Nephron progenitor cell (in vitro differentiated cells): ENCODE measurements at regions not wholly inside any gene's neighbourhood (a gene's known extent, or its start where the extent isn't known, plus 50 kb on each side); places are given as distances from the start of the nearest gene placed in this dataset.

Experiments used
- DNase-seq: peaks from one replicate; pipeline ENCODE4 v3.0.0; 2021
- H3K27ac Mint-ChIP-seq: 2 replicates; pipeline ENCODE4 v1.8.0; 2021; ENCODE audit warnings: mild to moderate bottlenecking, moderate library complexity, mixed read lengths
- H3K27me3 Mint-ChIP-seq: 2 replicates; pipeline ENCODE4 v1.8.0; 2021; ENCODE audit warnings: mild to moderate bottlenecking, low read depth, mixed read lengths; ENCODE audit not compliant: poor library complexity
- H3K36me3 Mint-ChIP-seq: 2 replicates; pipeline ENCODE4 v1.8.0; 2021; ENCODE audit warnings: low read depth, mixed read lengths
- H3K4me1 Mint-ChIP-seq: 2 replicates; pipeline ENCODE4 v1.8.0; 2021; ENCODE audit warnings: mixed read lengths
- H3K4me3 Mint-ChIP-seq: 2 replicates; pipeline ENCODE4 v1.8.0; 2021; ENCODE audit warnings: mild to moderate bottlenecking, moderate library complexity, mixed read lengths
- H3K9me3 Mint-ChIP-seq: 2 replicates; pipeline ENCODE4 v1.8.0; 2021; ENCODE audit warnings: mild to moderate bottlenecking, moderate library complexity, mixed read lengths
- CTCF ChIP-seq: fragments of 200-600 bp; sonication (generic); IDR thresholded peaks from 2 replicates; pipeline ENCODE4 v1.5.0; 2021; ENCODE audit warnings: antibody characterized with exemption

- no peak for DNase-seq
- Mint-ChIP-seq H3K4me3 (no peak overlapping the region), H3K4me1 (no peaks in the 10 kb centered on the region), H3K27ac (no peak overlapping the region), H3K36me3 (no peaks in the 10 kb centered on the region), H3K9me3 (no peaks in the 10 kb centered on the region), H3K27me3 (peaks cover 36% of the 10 kb centered on the region)
- no peak for TF ChIP-seq CTCF
These were observed 1505.8 kb downstream of the TBC1D22A start for GRCh38 chr22:48268293-48268692.

DNA sequence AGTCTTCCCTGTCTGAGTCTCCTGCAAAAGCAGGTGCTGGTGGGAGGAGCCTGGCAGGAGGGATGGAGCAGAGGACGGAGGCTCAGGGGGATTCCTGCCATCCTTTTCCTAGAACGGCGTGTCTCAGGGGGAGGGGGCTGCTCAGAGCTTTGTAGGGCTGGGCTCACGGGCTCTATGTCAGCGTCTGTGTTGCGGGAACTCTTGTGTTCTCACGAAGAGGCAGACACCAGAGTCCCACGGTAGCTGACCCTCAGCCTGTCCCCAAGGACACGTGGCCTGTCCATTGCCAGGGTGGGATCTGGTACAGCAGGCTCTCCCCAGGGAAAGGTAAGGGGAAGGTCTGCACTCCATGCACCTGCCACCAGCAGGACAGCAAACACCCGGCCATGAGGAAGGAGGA lies 1505.2 kb downstream of the TBC1D22A start:
- peaks cover 35% of the 10 kb centered on the region for H3K27me3 Mint-ChIP-seq
- no peaks in the 10 kb centered on the region for H3K9me3 Mint-ChIP-seq
- H3K27ac Mint-ChIP-seq = no peak overlapping the region
- H3K36me3 Mint-ChIP-seq = no peaks in the 10 kb centered on the region
- no peak overlapping the region for H3K4me3 Mint-ChIP-seq
- no peaks in the 10 kb centered on the region for H3K4me1 Mint-ChIP-seq
- no peak for DNase-seq
- no peak for TF ChIP-seq CTCF

DNA sequence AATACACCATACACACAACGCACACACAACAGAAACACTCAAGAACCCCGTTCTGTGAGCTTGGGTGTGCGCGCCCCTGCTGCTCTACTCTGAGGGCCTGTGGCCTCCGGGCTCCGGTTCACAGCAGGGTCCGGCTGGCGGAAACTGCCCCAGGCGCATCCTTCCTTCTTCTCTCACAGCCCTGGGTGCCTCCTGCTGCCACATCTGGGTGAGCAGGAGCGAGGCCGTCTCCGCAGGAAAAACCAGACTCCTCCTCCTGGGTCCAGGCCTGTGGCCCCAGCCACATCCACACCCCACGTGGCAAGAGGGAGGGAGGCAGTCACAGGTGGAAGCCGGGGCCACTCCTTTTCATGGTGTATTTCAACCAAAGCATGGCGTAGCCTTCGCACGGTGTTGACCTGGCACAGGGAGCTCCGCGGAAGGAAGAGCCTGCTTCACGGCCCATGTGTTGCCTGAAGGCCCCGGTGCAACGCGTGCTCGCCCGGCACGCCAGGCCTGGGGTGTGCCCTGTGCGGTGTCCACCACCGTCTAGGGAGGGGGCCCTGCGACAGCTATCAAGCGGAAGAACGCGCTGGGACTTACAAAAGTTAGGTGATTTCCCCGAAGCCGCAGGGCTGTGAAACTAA lies 1502.7 kb downstream of the TBC1D22A start:
- DNase-seq = no peak
- no peak overlapping the region for H3K4me3 Mint-ChIP-seq
- no peak overlapping the region for H3K27ac Mint-ChIP-seq
- H3K36me3 Mint-ChIP-seq = no peaks in the 10 kb centered on the region
- peaks cover 18% of the 10 kb centered on the region for H3K27me3 Mint-ChIP-seq
- H3K4me1 Mint-ChIP-seq = no peaks in the 10 kb centered on the region
- H3K9me3 Mint-ChIP-seq = no peaks in the 10 kb centered on the region
- no peak for TF ChIP-seq CTCF

- H3K27me3 Mint-ChIP-seq = peaks cover 22% of the 10 kb centered on the region
- no peaks in the 10 kb centered on the region for H3K36me3 Mint-ChIP-seq
- H3K9me3 Mint-ChIP-seq = no peaks in the 10 kb centered on the region
- no peak overlapping the region for H3K4me3 Mint-ChIP-seq
- TF ChIP-seq CTCF = no peak
- H3K27ac Mint-ChIP-seq = no peak overlapping the region
- no peaks in the 10 kb centered on the region for H3K4me1 Mint-ChIP-seq
- no peak for DNase-seq
These were observed 1502.1 kb downstream of the TBC1D22A start for GRCh38 chr22:48264586-48264985.

- H3K9me3 Mint-ChIP-seq = no peaks in the 10 kb centered on the region
- no peaks in the 10 kb centered on the region for H3K36me3 Mint-ChIP-seq
- H3K27ac Mint-ChIP-seq = no peak overlapping the region
- no peak for DNase-seq
- TF ChIP-seq CTCF = no peak
- H3K4me3 Mint-ChIP-seq = no peak overlapping the region
- peaks cover 1% of the 10 kb centered on the region for H3K4me1 Mint-ChIP-seq
- H3K27me3 Mint-ChIP-seq = peaks cover 24% of the 10 kb centered on the region
These were observed 1501.4 kb downstream of the TBC1D22A start for GRCh38 chr22:48263791-48264351.

DNA sequence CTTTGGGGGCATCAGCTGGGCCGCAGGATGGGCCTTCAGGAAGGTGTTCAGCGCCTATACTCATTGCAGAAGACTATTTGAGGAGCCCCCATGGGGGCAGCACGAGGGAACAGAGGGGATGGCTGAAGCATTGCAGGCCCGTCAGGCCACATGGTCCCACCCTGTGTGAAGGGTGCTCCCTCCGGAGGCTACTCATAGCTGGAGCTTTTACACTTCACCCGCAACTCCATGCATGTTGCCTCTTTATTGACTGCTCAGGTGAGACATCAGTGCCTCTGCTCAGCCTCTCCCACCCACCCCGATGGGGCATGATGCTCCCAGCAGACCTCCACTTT lies 1500.9 kb downstream of the TBC1D22A start:
- DNase-seq = no peak
- H3K4me3 Mint-ChIP-seq = no peak overlapping the region
- H3K4me1 Mint-ChIP-seq = peaks cover 6% of the 10 kb centered on the region
- TF ChIP-seq CTCF = no peak
- no peaks in the 10 kb centered on the region for H3K9me3 Mint-ChIP-seq
- H3K27ac Mint-ChIP-seq = no peak overlapping the region
- H3K36me3 Mint-ChIP-seq = no peaks in the 10 kb centered on the region
- H3K27me3 Mint-ChIP-seq = peaks cover 25% of the 10 kb centered on the region
